ENCODE measurements at regions not wholly inside any gene's neighbourhood (a gene's known extent, or its start where the extent isn't known, plus 50 kb on each side); places are given as distances from the start of the nearest gene placed in this dataset.

DNA sequence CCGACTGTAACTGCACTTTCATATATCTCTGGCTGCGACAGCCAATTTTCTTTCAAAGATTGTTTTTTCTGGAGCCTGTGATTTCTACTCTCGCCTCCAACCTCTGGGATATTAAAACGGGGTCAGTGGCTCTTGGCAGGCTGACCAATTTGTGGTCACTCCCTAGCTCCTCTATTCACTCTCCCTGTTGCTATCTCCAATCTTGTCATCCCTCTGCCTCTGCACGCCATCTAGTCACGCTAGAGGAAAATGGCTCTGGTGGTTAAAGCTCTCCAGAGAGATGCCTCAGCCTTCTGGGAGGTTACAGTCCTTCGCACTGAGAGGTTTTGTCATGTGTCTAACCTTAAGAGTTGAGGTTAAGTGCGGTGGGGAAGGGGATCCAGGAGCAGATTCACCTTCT lies 59.8 kb upstream of the CISTR start:
- TF ChIP-seq, protein P1, sequence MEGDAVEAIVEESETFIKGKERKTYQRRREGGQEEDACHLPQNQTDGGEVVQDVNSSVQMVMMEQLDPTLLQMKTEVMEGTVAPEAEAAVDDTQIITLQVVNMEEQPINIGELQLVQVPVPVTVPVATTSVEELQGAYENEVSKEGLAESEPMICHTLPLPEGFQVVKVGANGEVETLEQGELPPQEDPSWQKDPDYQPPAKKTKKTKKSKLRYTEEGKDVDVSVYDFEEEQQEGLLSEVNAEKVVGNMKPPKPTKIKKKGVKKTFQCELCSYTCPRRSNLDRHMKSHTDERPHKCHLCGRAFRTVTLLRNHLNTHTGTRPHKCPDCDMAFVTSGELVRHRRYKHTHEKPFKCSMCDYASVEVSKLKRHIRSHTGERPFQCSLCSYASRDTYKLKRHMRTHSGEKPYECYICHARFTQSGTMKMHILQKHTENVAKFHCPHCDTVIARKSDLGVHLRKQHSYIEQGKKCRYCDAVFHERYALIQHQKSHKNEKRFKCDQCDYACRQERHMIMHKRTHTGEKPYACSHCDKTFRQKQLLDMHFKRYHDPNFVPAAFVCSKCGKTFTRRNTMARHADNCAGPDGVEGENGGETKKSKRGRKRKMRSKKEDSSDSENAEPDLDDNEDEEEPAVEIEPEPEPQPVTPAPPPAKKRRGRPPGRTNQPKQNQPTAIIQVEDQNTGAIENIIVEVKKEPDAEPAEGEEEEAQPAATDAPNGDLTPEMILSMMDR (IDR thresholded peaks at IDR 0.05), result no peak
- TF ChIP-seq POLR2A (IDR thresholded peaks at IDR 0.05) (no peak), EP300 (IDR thresholded peaks at IDR 0.05) (no peak)

Measured in ovary (tissue), 3 donors.